ENCODE measurements at regions not wholly inside any gene's neighbourhood (a gene's known extent, or its start where the extent isn't known, plus 50 kb on each side); places are given as distances from the start of the nearest gene placed in this dataset.
"Not testable (repeated sequence)": the region's sequence is repeated elsewhere in the genome, so short reads cannot be mapped to it uniquely, and the experiment has no call there.

DNA sequence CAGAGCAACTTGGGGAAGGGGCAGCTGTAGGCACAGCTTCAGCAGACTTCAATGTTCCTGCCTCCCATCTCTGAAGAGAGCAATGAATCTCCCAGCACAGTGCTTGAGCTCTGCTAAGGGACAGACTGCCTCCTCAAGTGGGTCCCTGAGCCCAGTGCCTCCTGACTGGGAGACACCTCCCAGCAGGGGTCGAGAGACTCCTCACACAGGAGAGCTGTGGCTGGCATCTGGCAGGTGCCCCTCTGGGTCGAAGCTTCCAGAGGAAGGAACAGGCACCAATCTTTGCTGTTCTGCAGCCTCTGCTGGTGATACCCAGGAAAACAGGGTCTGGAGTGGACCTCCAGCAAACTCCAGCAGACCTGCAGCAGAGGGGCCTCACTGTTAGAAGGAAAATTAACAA is 563.8 kb downstream of the RWDD3 start:
- not testable (repeated sequence) for ATAC-seq

DNA sequence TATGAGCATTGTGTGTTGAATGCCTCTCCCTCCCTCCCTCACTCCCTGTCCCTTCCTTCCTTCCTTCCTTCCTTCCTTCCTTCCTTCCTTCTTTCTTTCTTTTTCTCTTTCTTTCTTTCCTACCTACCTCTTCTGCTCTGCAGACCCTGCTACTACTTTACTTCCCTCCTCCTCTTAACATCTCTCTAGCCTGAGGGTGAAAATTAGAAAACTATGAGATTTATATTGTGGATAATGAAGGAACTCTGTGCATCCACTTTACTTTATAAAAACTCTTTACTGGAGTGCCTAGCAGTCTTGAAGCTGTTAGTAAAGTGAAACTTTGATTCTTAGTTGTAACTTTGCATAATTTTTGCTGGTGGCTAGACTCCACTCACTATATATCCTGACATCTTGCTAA is 572.2 kb downstream of the RWDD3 start:
- ATAC-seq: no peak

DNA sequence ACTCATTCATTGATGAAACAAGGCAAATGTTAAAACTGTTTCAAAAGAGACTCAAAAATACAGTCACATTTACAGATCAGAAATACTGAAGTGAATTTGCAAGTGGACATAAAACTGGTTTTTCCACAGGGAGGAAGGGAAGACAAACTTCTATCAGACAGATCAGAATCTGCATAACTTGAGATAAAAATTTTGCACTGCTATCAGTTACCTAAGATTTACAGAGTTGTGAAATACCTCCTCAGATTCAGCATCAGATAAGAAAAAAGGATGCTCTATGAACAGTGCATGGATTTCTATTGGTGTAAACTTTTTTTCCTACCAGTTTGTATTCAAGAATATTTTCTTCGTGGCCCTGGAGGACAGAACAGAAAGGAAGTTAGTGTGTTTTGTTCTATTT is 575.4 kb downstream of the RWDD3 start:
- no peak for ATAC-seq

DNA sequence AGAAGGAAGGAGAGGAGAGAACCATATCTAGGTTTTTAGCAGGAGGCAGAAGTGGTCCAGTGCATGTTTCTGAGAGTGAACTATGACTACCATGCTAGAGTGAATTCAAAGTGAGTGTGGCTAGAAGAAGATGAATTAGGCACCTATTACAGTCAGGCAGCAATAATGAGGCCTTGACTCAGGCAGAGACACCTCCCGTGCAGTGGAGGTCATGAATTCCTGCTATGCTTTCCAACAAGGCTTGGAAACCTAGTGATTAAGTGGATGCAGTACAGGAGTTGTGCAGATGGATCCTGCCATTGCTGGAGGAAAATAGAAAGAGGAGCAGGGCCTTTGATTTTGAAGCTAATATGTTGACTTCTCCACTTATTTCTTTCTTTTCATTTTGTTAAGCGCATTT is 581.5 kb downstream of the RWDD3 start:
- no peak for ATAC-seq

DNA sequence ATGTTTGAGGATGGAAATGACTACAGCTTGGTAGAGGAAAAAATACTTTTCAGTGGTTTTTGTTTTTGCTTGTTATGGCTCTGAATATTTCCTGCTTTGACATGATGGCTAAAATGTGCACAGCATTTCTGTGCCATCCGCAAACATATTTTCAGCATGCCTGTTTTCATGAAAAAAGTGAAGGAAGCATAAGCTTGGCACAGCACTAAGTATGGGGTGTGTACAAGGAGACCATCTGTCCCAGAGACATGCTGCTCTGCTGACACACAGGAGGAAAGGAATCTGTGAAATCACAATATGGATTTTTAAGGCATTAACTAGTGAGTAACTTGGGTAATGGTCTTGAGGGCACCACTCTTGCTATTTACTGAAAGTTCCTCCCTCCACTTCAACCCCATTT is 595.5 kb downstream of the RWDD3 start:
- ATAC-seq: no peak

DNA sequence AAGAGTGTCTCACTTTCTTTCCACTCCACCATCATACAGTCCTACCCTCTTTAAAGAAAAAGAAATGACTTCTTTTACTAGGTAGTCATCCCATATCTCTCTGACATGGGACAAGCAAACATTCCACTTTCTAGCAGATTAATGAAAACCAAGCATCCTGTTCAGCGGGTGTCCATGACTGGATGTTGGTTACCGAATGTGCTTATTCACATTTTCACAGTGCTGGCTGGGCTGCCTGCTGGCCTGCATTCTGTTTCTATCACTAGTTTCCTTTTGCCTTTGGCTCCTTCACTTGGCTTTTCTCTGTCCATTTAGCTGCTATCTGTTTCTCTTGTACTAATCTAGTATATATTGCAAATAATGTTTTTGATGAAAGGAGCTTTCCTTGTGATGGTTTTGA is 598.4 kb downstream of the RWDD3 start:
- ATAC-seq: no peak

DNA sequence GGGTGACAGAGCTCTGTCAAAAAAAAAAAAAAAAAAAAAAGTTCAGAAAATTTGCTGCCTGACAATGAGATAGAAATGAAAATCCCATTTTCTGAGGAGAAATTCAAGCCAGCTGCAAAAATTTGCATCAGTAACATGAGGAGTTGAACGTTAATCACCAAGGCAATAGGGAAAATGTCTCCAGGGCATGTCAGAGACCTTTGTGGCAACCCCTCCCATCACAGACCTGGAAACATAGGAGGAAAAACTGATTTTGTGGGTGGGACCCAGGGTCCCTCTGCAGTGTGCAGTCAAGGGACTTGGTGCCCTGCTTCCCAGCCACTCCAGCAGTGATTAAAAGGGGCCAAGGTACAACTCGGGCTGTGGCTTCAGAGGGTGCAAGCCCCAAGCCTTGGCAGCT is 615.4 kb downstream of the RWDD3 start:
- no peak for ATAC-seq

DNA sequence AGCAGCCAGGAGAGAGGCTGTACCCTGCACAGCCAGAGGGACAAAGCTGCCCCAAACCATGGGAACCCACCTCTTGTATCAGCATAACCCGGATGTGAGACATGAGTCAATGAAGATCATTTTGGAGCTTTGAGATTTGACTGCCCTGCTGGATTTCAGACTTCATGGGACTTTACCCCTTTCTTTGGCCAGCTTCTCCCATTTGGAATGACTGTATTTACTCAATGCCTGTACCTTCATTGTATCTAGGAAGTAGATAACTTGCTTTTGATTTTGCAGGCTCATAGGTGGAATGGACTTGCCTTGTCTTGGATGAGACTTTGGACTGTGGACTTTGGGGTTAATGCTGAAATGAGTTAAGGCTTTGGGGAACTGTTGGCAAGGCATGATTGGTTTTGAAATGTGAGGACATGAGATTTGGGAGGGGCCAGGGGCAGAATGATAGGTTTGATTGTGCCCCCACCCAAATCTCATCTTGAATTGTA is 616.2 kb downstream of the RWDD3 start:
- ATAC-seq: no peak

DNA sequence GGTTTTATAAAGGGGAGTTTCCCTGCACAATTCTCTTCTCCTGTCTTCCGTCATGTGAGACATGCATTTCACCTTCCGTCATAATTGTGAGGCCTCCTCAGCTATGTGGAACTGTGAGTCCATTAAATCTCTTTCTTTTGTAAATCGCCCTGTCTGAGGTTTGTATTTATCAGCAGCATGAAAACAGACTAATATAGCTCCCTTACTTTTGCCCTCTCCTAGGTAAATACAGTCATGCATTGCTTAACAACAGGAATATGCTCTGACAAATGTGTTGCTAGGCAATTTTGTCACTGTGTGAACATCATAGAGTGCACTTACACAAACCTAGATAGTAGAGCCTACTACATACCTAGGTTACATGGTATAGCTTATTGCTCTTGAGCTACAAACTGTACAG is 616.8 kb downstream of the RWDD3 start:
- ATAC-seq: no peak

DNA sequence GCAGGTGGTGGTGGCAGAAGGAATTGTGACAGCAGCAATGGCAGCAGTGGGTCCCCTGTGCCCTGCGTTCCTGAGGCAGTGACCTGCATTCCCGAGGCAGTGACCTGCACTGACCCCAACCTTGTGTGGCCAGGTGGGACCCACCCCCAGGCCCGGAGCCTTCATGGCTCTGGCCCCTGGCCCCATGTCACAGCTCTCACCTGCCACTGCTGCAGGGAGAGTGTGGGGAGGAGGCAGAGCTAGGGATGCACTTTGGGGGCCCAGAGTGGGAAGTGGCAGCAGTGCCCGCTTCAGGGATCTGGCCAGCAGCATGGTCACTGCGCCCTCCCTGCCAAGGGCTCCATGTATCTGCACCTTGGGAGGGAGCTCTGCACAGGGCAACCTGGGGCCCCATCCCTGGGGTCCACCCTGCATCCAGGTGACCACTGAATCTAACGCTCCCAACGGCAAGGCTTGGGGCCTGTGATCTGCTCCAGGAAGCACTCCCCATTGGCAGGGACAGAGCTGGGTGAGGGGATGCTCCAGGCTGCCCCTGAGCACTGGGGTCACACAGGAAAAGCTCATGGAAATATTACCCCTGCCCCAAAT is 618.6 kb downstream of the RWDD3 start:
- peak; percentile 25 for ATAC-seq

DNA sequence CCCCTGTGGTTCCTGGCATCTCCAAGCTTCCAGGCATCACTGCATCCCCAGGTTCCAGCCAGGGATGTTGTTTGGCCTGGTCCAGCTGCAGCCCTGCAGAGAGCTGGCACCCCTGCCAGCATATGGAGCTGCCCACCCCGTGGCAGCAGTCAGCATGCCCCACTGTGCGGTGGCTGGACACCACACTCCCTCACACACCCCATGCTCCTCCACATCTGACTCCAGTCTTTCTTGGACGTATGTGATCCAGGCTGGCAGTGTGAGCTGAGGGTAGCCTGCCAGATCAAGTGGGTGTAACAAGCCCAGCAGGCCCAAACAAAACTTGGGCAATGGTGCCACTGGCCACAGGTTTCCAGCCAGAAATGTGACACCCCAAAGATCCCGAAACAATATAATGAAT is 620.4 kb downstream of the RWDD3 start:
- ATAC-seq: peak; percentile 11

DNA sequence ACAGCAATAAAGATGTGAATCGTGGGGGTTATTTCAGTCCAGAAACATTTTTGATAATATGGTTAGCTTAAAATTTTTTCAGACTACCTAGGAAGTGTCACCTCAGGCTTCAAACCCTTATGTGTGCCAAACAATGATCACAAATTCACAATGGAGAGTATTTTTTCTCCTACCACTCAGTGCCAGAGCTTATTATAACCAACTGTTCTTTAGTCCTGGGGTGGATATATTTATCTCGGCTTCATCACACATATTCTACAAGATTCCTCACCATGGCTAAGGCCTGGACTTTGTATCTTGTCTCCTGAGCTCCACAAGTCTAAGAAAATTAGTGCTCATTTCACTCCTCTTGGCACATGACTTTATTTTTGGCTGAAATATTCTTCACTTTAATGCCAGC is 629.1 kb downstream of the RWDD3 start:
- no peak for ATAC-seq

DNA sequence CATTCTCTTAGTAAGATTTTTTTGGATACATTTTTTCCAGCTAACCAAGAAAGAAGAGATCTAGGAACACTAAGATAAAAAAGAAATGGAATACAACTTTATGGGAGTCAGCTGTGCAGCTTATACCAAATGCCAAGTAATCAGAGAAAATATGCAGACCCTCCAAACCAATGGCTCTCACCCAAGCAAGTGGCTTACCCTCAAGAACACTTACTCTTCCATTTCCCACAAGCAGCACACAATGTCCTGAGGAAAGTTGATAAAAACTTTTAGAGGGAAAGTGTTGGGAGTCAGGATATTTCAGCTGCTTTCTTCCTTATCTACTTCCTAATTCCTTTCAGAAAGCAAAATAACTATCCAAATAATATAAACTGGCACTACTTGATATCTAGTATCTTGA is 631.8 kb downstream of the RWDD3 start:
- ATAC-seq: no peak

DNA sequence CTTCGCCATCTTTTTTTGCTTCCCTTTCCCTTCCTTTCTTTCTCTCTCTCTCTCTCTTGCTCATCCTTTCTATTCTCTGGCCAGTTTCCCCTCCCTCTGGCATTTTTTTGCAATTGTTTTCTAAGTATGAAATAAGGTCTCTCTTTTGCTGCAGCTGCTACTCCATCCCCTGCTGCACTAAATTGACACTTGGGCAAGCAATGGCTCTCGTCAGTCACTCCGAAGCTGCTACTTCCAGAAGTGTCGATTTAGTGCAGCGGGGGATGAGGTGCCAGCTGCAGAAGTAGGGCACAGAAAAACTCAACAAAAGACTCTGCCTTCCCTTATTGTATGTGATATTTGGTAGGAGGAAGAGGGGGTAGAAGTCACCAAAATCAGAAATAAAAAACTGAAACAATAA is 642.3 kb downstream of the RWDD3 start:
- no peak for ATAC-seq

DNA sequence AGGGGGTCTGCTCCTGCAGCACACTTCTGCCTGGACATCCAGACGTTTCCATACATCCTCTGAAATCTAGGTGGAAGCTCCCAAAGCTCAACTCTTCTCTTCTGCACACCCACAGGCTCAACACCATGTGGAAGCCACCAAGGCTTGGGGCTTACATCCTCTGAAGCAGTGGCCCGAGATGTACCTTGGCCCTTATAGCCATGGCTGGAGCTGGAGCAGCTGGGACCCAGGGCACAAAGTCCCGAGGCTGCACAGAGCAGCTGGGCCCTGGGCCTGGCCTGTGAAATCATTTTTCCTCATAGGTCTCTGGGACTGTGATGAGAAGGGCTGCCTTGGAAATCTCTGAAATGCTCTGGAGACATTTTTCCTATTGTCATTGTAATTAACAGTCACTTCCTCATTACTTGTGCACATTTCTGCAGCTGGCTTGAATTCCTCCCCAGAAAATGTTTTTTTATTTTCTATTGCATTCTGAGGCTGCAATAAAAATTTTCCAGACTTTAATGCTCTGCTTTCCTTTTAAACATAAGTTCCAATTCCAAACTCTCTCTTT is 645.6 kb downstream of the RWDD3 start:
- ATAC-seq: no peak

DNA sequence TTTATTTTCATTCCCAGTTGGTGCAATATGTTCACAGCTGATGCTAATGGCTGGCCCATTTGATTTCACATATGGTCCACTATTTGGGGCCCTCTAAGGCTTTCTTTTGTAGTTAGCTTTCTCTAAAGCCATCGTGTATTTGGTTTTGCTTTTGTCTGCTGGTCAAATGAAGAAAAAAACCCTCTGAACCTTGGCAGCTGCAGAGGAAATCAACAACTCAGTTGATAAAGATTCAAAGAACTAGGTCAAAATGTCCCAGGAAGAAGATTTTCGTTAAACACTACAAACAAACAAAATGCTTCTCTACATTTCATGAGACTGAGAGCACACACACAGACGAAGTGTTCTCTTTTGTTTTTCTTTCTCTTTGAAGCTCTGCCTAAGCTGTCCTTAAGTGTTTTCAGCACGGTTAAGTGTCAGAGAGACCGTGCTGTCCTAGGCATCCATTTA is 655.0 kb downstream of the RWDD3 start:
- no peak for ATAC-seq

DNA sequence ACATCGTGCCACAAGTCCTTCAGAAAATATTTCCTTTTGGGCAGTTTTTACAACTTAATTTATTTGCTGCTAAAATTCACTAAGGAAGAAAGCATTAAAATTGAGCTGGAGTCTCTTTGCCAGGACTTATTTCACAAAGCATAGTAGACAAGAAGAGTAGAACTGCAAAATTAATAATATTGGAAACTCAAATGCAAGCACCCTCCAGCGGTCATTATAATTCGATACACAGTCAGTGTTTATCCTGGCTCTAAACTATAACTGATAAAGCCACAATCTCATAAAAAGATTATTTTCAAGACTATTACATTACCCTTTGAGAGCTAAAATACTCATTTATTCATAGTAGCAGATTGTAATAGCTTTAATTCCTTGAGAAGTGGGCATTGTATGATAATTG is 655.4 kb downstream of the RWDD3 start:
- no peak for ATAC-seq

DNA sequence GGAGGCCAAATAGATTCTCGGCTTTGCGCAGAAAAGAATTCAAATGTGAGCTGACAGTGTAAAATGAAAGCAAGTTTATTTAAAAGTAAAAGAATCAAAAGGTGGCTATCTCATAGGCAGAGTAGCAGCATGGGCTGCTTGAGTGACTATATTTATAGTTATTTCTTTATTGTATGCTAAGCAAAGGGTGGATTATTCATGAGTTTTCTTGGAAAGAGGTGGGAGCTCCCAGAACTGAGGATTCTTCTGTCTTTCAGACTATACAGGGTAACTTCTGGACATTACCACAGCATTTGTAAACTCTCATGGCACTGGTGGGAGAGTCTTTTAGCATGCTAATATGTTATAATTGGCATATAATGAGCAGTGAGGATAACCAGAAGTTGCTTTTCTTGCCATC is 659.9 kb downstream of the RWDD3 start:
- ATAC-seq: no peak

DNA sequence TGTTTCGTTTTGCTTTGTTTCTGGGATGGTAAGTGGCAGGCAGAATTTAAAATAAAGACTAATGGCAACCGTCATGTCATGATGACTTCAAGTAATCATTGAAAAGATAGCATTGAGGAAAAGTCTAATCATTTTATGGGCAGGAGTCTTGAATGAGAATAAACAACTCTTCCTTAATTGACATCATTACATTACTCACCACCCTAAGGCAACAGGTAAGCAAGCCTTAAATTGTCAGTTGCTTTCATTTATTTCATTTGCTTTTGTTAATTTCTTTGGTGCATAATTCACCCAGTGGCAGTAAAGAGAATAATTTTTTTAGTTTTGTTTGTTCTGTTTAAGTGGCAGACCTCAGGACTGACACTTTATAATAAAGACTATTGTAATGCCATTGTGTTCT is 669.0 kb downstream of the RWDD3 start:
- ATAC-seq: no peak

DNA sequence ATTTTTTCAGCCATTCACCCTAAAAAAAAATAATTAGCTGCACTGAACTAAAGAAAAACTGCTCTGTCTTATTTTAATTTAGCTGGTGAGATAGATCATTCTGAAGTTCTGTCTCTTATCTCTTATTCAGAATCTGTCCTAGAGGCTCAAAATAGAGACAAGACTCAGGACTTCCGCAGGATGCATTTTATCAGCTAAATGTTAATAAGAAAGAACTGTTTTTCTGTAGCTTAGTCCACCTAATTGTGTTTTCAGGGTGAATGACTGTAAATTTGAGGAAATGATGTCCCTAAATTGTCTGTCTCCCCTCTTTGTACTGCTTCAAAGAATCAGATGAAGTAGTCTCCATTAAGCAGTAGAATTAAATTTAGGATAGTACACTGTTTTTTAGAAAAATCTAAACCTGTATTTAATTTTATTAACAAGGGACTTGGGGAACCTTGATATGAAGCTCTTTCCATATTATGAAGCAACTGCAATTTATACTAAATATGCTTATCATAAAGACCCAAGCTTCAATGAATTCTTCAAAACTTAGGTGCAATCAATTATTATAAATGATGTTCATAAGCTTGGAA is 671.9 kb downstream of the RWDD3 start:
- ATAC-seq: no peak

DNA sequence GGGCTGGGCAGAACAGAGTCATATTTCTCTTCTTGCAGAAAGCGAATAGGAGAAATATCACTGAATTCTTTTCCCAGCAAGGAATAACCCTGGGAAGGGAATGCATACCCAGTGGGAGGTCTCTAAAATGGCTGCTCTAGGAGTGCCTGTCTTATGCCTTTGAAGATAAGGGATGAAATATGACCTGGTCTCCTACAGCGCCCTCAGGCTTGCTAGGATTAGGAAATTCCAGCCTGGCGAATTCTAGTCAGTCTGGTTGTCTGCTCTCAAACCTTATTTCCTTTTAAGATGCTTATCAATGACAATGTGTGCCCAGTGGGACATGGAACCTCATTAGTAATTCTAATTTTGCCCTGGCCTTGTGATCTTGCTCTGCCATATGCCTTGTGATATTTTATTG is 677.7 kb downstream of the RWDD3 start:
- not testable (repeated sequence) for ATAC-seq

DNA sequence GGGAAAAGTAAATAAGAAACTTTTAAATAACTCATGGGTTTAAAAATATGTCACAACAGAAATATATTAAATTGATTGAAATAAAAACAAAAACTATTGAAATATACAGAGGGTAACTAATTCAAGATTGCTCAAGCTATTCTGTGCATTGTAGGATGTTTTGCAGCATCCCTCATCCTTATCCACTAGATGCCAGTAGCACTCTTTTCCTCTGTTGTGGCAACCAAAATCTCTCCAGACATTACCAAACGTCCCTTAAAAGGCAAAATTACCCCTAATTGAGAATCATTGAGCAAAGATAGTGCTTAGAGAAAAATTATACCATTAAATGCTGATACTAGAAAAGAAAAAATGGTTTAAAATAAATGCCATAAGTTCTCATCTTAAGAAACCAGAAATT is 682.6 kb downstream of the RWDD3 start:
- ATAC-seq: no peak

DNA sequence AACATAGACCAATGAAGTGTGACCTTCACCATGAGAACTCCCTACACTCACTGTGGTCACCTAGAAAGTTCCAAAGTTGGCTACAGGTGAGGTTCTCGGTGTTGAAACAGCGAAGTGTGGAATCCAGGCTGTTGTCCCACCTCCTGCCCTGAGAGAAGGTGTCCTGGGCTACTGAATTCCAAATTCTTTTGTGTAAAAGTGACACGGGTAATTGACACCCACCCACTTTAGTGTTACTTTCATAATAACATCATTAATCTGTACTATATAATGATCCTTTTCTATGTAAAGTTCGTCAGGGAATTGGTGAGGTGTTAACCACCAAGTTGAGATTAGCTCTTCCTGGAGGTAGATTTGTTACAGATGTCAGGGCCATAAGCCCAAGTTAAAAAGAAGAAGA is 690.7 kb downstream of the RWDD3 start:
- no peak for ATAC-seq

DNA sequence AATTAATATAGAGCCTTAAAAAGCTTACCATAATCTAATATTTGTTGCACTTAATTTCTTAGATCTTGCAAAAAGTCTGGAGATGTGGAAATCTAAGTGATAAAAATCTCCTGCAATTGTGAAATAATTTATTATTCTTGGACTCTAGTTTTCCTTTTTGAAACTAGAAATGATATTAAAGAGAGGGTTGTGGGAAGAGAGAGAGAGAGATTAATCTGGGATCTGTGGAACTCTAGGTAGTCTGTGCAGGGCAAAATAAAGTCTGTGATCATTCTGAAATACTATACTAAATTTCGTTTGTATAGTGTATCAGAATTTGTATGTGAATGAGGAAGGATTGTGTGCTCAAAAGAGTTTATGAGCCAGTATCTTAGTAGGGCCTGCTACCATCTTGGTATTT is 692.3 kb downstream of the RWDD3 start:
- no peak for ATAC-seq

DNA sequence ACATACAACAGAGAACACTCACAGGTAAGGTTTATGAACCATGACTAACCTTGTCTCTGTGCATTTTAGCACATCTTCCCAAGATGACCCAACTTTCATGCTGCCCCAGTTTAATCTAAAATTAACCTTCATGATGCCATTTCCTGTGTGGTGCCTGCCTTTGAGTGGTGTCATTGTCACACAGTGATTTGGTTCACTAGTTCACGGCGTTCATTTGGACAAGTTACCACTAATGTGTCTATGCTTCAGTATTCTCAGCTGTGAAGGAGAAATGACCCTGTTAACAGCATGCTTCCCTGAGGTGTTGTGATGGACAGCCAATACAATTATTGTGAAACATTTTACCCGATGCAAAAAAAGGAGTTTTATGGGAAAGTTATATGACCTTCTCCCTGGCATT is 693.1 kb downstream of the RWDD3 start:
- ATAC-seq: no peak
